GM19099 (cell line): ENCODE measurements at regions not wholly inside any gene's neighbourhood (a gene's known extent, or its start where the extent isn't known, plus 50 kb on each side); places are given as distances from the start of the nearest gene placed in this dataset.

Source experiments
- POLR2A ChIP-seq: IDR thresholded peaks from 3 replicates; pipeline ENCODE4 v1.6.1; 2011; ENCODE audit warnings: low read depth; ENCODE audit not compliant: insufficient read length; ENCODE audit errors: extremely low read depth

GRCh38 chr10:4514445-4515108 lies 311.4 kb upstream of the AKR1E2 start:
- TF ChIP-seq POLR2A, result no peak

GRCh38 chr10:4512671-4513240 lies 313.3 kb upstream of the AKR1E2 start:
- no peak for TF ChIP-seq POLR2A

- no peak for TF ChIP-seq POLR2A
Measured at GRCh38 chr10:4512196-4512595, 313.8 kb upstream of the AKR1E2 start.

- no peak for TF ChIP-seq POLR2A
Measured at GRCh38 chr10:4511509-4511908, 314.5 kb upstream of the AKR1E2 start.

GRCh38 chr10:4509405-4509804 lies 316.6 kb upstream of the AKR1E2 start:
- no peak for TF ChIP-seq POLR2A

GRCh38 chr10:4506095-4506494 lies 319.9 kb upstream of the AKR1E2 start:
- TF ChIP-seq POLR2A, result no peak

- TF ChIP-seq POLR2A, result no peak
Measured at GRCh38 chr10:4504550-4504949, 321.5 kb upstream of the AKR1E2 start.

- TF ChIP-seq POLR2A, result no peak
Measured at GRCh38 chr10:4503076-4503475, 322.9 kb upstream of the AKR1E2 start.

- no peak for TF ChIP-seq POLR2A
Measured at GRCh38 chr10:4501306-4501705, 324.7 kb upstream of the AKR1E2 start.

- no peak for TF ChIP-seq POLR2A
Measured at GRCh38 chr10:4498711-4499251, 327.2 kb upstream of the AKR1E2 start.

- no peak for TF ChIP-seq POLR2A
Measured at GRCh38 chr10:4494551-4494950, 331.5 kb upstream of the AKR1E2 start.

- no peak for TF ChIP-seq POLR2A
Measured at GRCh38 chr10:4492202-4492601, 333.8 kb upstream of the AKR1E2 start.

GRCh38 chr10:4488904-4489303 lies 337.1 kb upstream of the AKR1E2 start:
- TF ChIP-seq POLR2A, result no peak

GRCh38 chr10:4485636-4486035 lies 340.4 kb upstream of the AKR1E2 start:
- TF ChIP-seq POLR2A, result no peak

- no peak for TF ChIP-seq POLR2A
Measured at GRCh38 chr10:4483811-4484210, 342.2 kb upstream of the AKR1E2 start.

GRCh38 chr10:4482659-4483058 lies 343.3 kb upstream of the AKR1E2 start:
- no peak for TF ChIP-seq POLR2A
